SU-DHL-6 (cell line): ENCODE measurements at regions not wholly inside any gene's neighbourhood (a gene's known extent, or its start where the extent isn't known, plus 50 kb on each side); places are given as distances from the start of the nearest gene placed in this dataset.

Experiments used
- EZH2phosphoT487 ChIP-seq: fragments of 200-600 bp; sonication (generic), shearing (Covaris generic); conservative IDR thresholded peaks from 2 replicates; pipeline ENCODE4 v1.6.1; 2018; ENCODE audit warnings: mild to moderate bottlenecking, antibody characterized with exemption, low read length, moderate library complexity, mixed read lengths
- TF ChIP-seq, protein P1 (sequence below): fragments of 200-600 bp; sonication (generic); IDR thresholded peaks from one replicate; pipeline ENCODE4 v1.5.1; 2017; ENCODE audit warnings: antibody characterized with exemption, mild to moderate bottlenecking, low read length, moderate library complexity; ENCODE audit not compliant: insufficient read depth, poor library complexity, severe bottlenecking

DNA sequence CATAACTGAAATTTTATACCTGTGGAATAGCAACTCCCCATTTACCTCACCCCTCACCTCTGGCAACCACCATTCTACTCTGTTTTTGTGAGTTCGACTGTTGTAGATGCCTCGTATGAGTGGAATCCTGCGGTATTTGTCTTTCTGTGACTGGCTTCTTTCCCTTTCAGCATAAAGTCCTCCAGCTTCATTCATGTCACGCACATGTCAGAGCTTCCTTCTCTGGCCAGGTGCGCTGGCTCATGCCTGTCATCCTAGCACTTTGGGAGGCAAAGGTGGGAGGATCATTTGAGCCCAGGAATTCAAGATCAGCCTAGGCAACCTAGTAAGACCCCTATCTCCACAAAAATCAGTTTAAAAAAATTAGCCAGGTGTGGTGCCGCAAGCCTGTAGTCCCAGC lies 278.4 kb downstream of the PARN start:
- TF ChIP-seq, protein P1, sequence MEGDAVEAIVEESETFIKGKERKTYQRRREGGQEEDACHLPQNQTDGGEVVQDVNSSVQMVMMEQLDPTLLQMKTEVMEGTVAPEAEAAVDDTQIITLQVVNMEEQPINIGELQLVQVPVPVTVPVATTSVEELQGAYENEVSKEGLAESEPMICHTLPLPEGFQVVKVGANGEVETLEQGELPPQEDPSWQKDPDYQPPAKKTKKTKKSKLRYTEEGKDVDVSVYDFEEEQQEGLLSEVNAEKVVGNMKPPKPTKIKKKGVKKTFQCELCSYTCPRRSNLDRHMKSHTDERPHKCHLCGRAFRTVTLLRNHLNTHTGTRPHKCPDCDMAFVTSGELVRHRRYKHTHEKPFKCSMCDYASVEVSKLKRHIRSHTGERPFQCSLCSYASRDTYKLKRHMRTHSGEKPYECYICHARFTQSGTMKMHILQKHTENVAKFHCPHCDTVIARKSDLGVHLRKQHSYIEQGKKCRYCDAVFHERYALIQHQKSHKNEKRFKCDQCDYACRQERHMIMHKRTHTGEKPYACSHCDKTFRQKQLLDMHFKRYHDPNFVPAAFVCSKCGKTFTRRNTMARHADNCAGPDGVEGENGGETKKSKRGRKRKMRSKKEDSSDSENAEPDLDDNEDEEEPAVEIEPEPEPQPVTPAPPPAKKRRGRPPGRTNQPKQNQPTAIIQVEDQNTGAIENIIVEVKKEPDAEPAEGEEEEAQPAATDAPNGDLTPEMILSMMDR: no peak
- TF ChIP-seq EZH2phosphoT487: no peak
